ENCODE measurements at regions not wholly inside any gene's neighbourhood (a gene's known extent, or its start where the extent isn't known, plus 50 kb on each side); places are given as distances from the start of the nearest gene placed in this dataset.

- BruUV-seq (replicated peaks) = no TSS peak
Measured at GRCh38 chr5:1732945-1733344, 66.7 kb downstream of the MRPL36 start.

More at GRCh38 chr5:1732945-1733344, 66.7 kb downstream of the MRPL36 start:
- TF ChIP-seq JUNB (IDR thresholded peaks at IDR 0.05) = no peak
- no peak for TF ChIP-seq SIN3A (IDR thresholded peaks at IDR 0.05; ENCODE audit: low read depth, low read length)
- TF ChIP-seq, protein P1, sequence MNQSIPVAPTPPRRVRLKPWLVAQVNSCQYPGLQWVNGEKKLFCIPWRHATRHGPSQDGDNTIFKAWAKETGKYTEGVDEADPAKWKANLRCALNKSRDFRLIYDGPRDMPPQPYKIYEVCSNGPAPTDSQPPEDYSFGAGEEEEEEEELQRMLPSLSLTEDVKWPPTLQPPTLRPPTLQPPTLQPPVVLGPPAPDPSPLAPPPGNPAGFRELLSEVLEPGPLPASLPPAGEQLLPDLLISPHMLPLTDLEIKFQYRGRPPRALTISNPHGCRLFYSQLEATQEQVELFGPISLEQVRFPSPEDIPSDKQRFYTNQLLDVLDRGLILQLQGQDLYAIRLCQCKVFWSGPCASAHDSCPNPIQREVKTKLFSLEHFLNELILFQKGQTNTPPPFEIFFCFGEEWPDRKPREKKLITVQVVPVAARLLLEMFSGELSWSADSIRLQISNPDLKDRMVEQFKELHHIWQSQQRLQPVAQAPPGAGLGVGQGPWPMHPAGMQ (IDR thresholded peaks at IDR 0.05; ENCODE audit: borderline replicate concordance) = no peak
- TF ChIP-seq, protein P2, sequence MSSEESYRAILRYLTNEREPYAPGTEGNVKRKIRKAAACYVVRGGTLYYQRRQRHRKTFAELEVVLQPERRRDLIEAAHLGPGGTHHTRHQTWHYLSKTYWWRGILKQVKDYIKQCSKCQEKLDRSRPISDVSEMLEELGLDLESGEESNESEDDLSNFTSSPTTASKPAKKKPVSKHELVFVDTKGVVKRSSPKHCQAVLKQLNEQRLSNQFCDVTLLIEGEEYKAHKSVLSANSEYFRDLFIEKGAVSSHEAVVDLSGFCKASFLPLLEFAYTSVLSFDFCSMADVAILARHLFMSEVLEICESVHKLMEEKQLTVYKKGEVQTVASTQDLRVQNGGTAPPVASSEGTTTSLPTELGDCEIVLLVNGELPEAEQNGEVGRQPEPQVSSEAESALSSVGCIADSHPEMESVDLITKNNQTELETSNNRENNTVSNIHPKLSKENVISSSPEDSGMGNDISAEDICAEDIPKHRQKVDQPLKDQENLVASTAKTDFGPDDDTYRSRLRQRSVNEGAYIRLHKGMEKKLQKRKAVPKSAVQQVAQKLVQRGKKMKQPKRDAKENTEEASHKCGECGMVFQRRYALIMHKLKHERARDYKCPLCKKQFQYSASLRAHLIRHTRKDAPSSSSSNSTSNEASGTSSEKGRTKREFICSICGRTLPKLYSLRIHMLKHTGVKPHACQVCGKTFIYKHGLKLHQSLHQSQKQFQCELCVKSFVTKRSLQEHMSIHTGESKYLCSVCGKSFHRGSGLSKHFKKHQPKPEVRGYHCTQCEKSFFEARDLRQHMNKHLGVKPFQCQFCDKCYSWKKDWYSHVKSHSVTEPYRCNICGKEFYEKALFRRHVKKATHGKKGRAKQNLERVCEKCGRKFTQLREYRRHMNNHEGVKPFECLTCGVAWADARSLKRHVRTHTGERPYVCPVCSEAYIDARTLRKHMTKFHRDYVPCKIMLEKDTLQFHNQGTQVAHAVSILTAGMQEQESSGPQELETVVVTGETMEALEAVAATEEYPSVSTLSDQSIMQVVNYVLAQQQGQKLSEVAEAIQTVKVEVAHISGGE (CRISPR knock-in tag; IDR thresholded peaks at IDR 0.05) = no peak
- TF ChIP-seq TAF1 (IDR thresholded peaks at IDR 0.05; ENCODE audit: borderline replicate concordance, low read depth, low read length) = no peak
- no peak for TF ChIP-seq NBN (IDR thresholded peaks at IDR 0.05)
- no peak for TF ChIP-seq NFYB (IDR thresholded peaks at IDR 0.05; ENCODE audit: insufficient read depth, low read depth, low read length)
- TF ChIP-seq, protein P3, sequence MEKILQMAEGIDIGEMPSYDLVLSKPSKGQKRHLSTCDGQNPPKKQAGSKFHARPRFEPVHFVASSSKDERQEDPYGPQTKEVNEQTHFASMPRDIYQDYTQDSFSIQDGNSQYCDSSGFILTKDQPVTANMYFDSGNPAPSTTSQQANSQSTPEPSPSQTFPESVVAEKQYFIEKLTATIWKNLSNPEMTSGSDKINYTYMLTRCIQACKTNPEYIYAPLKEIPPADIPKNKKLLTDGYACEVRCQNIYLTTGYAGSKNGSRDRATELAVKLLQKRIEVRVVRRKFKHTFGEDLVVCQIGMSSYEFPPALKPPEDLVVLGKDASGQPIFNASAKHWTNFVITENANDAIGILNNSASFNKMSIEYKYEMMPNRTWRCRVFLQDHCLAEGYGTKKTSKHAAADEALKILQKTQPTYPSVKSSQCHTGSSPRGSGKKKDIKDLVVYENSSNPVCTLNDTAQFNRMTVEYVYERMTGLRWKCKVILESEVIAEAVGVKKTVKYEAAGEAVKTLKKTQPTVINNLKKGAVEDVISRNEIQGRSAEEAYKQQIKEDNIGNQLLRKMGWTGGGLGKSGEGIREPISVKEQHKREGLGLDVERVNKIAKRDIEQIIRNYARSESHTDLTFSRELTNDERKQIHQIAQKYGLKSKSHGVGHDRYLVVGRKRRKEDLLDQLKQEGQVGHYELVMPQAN (conservative IDR thresholded peaks at IDR 0.05) = no peak
- no peak for TF ChIP-seq TCF12 (IDR thresholded peaks at IDR 0.05; ENCODE audit: low read depth, low read length)
- TF ChIP-seq RB1 (IDR thresholded peaks at IDR 0.05; ENCODE audit: borderline replicate concordance) = no peak
- no peak for TF ChIP-seq BHLHE40 (IDR thresholded peaks at IDR 0.05; ENCODE audit: borderline replicate concordance in 1 of 2, low read depth in 2 of 2, low read length in 1 of 2)
- no peak for TF ChIP-seq KAT2A (conservative IDR thresholded peaks at IDR 0.05; ENCODE audit: control insufficient read depth, low read depth, low read length)
- TF ChIP-seq GATAD2B (conservative IDR thresholded peaks at IDR 0.05; ENCODE audit: low read depth) = no peak
- TF ChIP-seq CREM (IDR thresholded peaks at IDR 0.05; ENCODE audit: low read depth) = no peak
- no peak for TF ChIP-seq POLR2AphosphoS5 (IDR thresholded peaks at IDR 0.05; ENCODE audit: low read length)
- no peak for TF ChIP-seq BCL11A (IDR thresholded peaks at IDR 0.05; ENCODE audit: low read depth, low read length)
- no peak for TF ChIP-seq GABPA (IDR thresholded peaks at IDR 0.05; ENCODE audit: low read depth)
- Histone ChIP-seq H3K27ac (ENCODE audit: control insufficient read depth, insufficient read depth) (no peak overlapping the region), H3K4me2 (ENCODE audit: control insufficient read depth, insufficient read depth) (no peak overlapping the region), H2AFZ (ENCODE audit: control insufficient read depth, low read depth, low read length) (no peak overlapping the region), H3K27me3 (replicated peaks in 1 of 2; ENCODE audit: control insufficient read depth in 2 of 2, insufficient read depth in 2 of 2, low read length in 1 of 2) (peaks cover 0 to 4% of the 10 kb centered on the region in 2 experiments; a peak in 2 of 4 replicates), H3K4me1 (ENCODE audit: control insufficient read depth, insufficient read depth, low read length) (no peaks in the 10 kb centered on the region), H3K4me3 (no peak overlapping the region), H4K20me1 (ENCODE audit: control insufficient read depth, insufficient read depth) (no peaks in the 10 kb centered on the region), H3K36me3 (ENCODE audit: control insufficient read depth in 2 of 2, insufficient read depth in 2 of 2, low read length in 1 of 2) (no peaks in the 10 kb centered on the region), H3K79me2 (ENCODE audit: control insufficient read depth, insufficient read depth, low read length) (no peaks in the 10 kb centered on the region), H3K9ac (ENCODE audit: control insufficient read depth, insufficient read depth, low read length) (no peak overlapping the region), H3K9me3 (replicated peaks; ENCODE audit: control insufficient read depth, insufficient read depth, low read length) (no peaks in the 10 kb centered on the region)
- ChIA-PET SMC1A (ENCODE audit: uncharacterized antibody, unreplicated experiment) (interaction anchor here (1.0 kb wide), 1 partner anchor 9 kb away, joined by 3 read pairs; no protein-coding TSS in a partner anchor), CTCF (no interaction called here), POLR2A (no interaction called here), RAD21 (ENCODE audit: unreplicated experiment) (no interaction called here)
- DNase-seq (ENCODE audit: low read depth, low spot score) (no peak), ATAC-seq (no peak), FAIRE-seq (no peak)
- in situ Hi-C loops (cut with MboI) = no loop called here
- WGBS (ENCODE audit: insufficient coverage, insufficient replicate concordance, low lambda C conversion rate, missing lambda C conversion rate) = 11% methylated on average over 4 of the region's 5 CpGs
- intact Hi-C loops (cut with micrococcal nuclease; ENCODE audit: unreplicated experiment) = loop anchor here (10.0 kb wide), 1 partner anchor 72 kb away; the partner anchor contains the start of gene NDUFS6

Measured in GM12878 (cell line).